ENCODE measurements at regions not wholly inside any gene's neighbourhood (a gene's known extent, or its start where the extent isn't known, plus 50 kb on each side); places are given as distances from the start of the nearest gene placed in this dataset.

DNA sequence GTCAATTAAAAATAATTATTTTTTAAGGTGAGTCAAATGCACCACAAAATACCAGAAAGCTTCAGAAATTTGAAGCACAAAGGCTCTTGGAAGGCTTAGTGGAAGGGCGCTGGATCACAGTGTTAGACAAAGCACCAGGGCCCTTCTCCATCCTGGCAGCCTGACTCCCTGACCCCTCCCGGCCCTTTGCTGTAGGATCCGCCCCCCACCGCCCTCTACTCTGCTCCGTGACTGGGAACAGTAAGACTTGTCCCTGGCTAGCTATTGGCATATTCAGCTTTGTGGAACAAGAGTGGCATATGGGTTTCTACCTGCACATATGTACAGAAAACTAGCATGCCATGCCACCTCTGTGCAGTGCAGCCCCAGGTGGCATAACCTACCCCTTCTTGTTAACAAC is 222.1 kb downstream of the SYK start:
- no peak for DNase-seq (ENCODE audit: low spot score)

DNA sequence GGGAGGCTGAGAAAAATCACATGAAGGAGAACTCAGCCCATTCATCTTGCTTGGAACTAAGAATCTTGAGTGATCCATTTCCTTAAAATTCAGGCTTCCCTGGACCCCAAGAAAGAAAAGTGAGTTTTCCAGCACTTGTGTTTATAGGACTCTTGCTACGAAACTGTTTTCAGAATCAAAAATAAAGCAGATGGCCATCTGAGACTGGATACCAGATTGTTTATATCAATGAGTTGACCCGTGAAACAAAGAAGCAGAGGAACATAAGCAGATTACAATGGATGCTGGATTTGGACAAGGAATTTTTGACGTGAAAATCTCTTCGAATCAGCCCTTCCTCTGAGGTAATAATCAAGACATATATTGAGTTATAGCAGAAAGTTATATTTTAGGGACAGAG is 223.2 kb downstream of the SYK start:
- no peak for DNase-seq (ENCODE audit: low spot score)

DNA sequence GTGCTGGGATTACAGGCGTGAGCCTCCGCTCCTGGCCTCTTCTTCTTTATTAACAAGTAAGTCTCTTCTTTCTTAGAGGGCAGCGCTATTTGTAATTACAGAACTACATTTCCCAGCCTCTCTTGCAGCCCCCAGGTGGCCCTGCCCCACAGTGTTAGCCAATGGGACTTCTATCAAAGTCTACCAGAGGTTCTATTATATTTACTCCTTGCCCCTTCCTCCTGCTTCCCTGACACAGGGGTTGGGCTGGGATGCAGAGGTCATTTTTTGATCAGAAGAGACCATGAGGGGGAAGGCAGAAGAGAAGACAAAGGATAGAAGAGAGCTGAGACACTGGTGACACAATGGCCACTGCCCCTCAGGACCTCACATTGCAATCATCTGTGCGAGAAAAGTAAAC is 224.2 kb downstream of the SYK start:
- no peak for DNase-seq (ENCODE audit: low spot score)

DNA sequence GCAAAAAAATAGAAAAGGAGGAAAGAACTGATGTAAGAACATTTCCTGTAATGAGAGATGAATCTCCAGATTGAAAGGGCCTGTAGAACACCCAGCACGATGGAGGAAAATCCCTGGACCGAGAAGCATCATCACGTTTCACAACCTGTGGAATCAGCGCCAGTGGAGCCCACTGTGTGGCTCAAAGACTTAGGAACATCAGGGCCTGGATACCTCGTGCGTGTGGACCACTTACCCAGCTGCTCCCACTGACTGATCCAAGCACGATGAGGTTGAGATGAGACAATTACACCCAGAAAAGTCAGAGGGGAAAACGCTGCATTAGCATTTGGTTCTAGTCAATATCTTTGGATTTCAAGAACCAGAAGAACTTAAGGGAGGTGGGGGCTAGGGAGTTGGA is 224.6 kb downstream of the SYK start:
- DNase-seq (ENCODE audit: low spot score): no peak

DNA sequence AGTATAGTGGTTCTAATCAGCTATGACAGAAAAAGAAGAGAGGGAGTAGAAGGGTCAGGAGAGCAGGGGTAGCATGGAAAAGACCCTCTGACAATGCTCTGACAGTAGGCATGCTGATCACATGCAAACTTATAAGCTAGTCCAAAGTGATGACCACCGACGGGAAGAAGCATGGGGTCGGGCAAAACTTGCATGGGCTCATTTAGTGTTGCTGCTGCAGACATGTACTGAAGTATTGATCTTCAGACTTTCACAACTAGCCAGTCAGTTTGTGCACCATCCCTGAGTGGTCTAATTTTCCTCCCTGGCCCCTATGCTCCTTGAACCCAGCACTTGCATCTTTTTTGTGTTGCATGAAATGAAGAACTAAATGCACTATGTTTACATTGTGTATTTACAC is 225.4 kb downstream of the SYK start:
- DNase-seq (ENCODE audit: low spot score): no peak

DNA sequence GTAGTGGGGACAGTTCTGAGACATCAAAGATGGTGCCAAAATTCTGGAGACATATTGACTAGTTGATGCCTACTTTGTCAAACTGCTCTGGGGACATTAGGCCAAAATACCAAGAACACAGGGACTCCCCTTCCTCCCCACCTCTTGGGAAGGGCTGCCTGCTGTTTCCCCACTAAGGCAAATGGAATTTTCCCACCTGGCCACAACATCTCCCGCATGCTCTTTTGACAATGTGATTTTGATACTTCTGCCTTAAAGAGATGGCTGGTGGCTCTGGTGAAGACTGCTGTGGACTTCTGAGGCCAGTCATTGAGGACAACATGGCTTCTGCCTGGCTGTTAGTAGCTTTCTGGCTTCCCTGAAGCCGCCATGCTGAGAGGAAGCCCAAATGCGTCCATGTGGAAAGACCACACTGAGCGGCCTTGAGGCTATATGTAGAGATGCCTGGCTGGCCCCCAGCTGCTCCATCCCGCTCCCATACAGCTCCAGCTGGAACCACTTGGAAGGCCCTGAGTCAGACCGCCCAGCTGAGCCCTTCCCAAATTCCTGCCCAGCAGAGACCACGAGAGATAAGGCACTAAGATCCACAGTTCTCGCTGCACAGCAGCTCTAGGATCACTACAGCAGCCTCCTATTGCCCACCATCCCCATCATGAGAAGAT is 226.7 kb downstream of the SYK start:
- DNase-seq (ENCODE audit: low spot score): no peak

DNA sequence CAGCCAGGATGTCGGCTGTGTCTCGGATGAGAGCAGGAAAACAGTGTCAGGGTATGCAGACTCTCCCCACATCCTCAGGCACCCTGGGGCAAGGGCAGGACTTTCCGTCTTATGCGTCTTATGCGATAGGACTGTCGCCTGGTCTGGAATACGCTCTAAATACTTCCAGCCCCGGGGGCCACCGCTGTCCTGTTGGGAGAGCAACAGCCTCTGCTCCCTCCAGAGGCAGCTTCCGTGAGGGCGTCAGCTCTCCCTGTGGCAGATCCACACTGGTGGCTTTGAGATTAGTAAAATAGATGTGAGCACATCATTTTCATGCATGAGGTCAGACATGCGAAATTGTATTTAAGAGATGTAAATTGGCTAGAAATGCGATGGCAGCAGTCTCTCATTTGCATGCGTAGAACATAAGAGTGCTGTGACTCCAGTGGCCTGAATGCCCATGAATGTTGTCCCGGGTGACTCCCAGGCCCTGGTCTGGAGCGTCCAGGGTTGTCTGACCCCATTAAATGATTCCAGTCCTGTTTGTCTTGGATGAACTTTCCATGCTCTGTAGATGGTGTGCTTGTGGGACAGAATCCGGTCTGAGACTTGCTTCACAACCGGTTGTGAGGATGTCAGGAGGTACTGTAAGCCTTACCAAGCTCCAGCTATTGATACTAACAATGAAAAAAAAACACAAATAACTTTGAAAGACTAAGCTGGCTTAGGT is 228.2 kb downstream of the SYK start:
- DNase-seq (ENCODE audit: low spot score): no peak

DNA sequence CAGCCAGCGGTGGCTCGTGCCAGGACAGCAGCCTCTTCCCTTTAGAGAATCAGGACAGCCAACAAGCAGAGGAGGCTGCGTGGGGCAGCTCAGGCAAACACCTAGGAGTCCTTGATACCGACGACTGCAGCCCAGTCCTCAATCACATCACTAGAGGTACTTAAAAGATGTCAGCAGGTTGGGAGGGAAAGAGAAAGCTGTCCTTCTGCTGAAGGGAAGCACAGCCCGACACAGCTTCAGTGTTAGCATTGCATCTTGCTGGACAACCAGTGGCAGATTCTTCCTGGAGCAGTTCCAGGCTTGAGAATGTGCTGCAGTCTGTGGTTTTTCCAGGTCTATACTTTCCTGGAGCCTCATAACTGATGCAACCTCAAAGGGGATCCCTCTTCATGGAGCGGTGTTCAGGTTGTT is 230.5 kb downstream of the SYK start:
- no peak for DNase-seq (ENCODE audit: low spot score)

DNA sequence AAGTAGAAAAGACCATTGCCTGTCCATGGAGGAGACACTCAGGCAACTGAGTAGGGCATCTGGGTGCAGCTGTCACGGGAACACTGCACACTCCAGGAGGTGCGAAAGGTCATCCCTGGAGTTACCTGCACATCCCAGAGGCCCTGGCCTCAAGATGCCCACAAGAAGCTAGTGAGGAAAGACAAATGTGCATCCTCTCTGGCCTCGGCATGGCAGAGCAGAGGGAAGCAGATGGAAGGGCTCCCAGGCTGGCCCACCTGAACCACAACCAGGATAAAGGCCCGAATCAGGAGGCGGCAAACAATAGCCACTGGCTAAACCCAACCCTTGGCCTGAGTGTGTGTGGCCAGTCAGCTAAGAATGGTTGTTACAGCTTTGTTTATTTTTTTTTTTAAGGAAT is 231.7 kb downstream of the SYK start:
- no peak for DNase-seq (ENCODE audit: low spot score)

DNA sequence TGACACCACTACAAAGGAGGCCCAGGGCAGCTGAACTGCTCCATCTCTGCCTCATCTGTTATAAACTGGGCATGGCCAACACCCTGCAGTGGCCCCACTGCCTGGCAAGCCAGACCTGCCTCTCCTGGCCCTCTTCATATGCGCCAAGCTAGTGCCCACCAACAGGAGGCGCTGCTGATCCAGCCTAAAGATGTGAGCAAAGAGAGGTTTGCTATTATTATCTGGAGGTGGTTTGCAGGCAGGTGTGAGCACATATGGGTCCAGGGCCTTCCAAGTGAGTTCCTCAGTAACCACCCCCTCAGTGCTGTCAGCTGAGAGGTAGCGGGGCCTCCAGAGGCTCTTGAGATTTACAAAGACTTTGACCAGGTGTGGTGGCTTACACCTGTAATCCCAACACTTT is 232.2 kb downstream of the SYK start:
- DNase-seq (ENCODE audit: low spot score): peak; percentile 47

DNA sequence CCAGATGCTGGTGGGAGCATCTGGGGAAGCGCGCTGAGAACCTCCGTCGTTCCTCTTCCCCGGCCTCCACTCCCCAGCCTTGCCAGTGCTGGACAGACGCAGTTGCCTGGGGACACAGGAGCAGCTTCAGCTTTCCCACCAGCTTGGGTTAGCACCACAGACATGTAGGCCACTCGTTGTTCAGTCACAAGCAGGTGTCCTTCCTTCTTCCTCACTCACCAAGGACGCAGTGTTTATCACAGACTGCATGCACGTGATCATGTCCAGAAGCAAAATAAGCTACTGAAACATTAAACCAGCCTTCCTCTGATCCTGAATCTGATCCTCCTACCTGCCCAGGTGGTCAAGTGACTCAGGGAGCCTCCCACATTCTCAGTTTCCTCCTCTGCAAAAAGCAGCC is 232.9 kb downstream of the SYK start:
- no peak for DNase-seq (ENCODE audit: low spot score)

DNA sequence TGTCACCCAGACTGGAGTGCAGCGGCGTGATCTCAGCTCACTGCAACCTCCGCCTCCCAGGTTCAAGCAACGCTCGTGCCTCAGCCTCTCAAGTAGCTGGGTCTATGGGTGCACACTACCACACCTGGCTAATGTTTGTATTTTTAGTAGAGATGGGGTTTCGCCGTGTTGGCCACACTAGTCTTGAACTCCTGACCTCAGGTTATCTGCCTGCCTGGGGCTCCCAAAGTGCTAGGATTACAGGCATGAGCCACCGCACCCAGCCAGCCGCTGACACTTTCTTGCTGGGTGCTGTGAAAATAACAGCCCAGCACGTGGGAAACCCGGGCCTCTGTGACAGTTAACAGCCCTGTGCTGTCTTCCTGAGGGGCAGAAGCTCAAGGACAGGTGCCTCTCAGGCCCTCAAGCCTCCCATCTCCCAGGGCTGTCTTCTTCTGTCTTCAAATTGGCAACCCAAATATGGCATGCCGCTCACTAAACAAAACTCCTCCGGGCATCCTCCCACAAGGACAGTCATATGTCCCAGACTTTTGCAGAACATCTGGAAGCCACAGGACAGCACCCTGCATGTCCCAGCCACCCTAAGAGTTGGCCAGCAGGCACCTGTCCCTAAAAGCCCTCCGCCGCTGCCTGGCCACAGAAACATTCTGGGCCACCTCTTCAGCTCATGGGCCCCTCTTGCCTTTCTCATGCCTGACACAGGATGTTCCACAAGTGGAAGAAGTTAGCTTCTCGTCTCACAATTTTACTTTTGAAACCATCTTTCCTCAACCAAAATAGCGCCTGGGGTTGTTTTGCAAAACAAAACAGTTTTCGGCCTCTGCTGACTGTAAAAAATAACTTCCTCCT is 233.6 kb downstream of the SYK start:
- DNase-seq (ENCODE audit: low spot score): no peak

DNA sequence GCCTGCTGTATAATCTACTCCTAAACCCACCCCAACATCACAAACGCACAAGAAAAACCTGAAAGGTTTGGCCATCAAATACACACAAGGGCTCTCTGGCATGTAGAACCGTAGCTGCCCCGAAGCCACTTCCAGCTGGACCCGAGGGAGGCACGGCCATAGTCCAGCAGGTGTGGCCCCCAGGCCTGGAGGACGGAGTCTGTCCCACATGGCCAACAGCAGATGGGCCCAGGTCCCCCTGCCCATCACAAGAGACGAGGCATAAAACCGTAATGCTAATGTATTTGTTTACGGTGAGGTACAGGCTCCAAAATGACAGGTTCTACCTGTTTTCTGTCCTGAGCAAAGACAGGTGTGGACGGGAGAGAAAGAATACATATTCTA is 234.2 kb downstream of the SYK start:
- no peak for DNase-seq (ENCODE audit: low spot score)

DNA sequence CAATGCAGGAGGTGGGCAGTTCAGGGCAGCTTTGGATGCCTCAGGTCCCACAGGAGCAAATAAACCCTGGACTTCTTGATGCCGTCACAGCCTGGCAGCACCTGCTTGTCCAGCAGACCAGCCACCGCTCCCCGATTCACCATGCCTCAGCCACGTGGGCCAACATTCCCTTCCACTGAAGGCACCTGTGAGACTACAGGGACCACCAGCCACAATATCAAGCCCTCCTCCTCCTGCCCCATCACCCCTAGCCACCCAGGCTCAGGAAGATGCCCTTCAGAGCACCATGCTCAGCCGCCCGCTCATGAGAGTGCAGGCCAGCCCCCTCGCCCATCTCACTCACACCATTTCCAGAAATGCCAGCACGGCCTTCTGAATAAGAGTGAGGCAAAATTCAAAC is 234.7 kb downstream of the SYK start:
- DNase-seq (ENCODE audit: low spot score): no peak

DNA sequence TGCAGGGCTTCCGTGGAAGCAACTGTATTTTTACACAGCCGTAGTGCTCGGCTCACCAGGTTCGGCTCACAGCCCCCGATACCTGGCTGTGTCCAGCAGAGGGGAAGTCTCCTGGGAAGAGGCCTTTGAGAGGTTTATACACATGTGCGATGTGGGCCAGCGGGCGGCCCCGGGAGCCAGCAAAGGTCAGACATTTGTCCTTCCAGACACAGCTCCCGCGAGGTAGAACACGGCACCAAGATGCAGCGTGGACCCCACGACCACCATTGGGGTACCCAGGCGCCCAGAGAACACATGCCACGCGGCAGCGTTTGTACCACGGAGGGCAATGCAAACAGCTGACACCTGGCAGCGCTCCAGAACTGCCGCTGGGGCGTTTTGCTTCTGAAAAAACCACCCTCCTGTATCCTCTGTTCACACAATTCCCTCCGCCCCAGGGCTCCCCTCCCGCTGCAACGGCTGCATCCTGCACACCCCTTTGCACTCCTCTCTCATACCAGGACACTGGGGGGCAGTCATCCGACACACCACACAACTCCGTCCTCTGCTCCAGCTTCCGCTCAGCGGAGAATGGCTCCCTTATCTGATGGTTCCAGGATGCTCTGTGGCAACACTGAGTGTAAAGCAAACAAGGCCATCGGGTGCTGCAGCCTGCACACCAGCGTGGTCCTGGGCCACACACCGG is 235.3 kb downstream of the SYK start:
- DNase-seq (ENCODE audit: low spot score): peak; percentile 71

DNA sequence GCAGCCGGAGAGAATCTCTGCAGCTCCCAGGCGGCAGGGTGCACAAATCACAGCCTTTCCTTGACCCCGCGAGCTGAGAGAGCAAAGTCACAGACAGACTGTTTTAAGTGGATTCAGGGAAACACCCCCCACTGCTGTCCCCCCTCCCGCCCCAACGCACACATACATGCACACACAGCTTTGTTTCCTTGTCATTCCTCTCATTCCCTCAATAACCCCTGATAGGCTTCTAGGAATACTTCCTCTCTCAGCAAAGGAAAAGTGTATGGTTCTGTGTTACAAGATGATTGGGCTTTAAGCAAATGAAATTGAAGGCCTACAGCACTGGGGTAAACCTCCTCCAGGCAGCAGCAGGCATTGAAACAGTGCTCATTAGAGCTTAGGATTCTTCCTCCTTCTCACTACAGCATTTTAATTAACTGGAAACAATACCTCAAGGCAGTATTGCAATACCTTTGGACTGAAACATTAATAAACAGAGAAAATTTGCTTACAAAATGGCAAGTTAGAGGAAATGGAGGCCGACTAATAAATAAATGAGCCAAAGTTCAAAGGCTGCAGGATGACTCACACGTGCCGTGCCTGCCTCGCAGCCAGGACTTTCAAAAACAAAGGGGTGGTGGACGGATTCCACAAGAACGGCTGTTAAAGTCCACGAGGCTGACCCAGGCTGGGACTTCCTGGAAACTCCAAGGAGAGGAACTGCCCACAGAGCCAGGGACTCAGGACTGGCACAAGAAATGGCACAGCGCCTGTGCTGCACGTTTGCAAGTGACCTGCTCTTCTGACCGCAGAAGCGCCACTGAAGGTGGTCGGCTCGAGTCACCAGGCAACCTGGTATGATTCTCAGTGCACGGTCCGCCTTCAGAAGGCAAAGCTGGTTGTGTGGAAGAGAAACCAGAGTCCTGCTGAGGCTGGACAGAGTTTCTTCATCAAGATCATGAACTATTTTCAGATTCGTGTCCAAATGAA is 236.2 kb downstream of the SYK start:
- DNase-seq (ENCODE audit: low spot score): no peak

DNA sequence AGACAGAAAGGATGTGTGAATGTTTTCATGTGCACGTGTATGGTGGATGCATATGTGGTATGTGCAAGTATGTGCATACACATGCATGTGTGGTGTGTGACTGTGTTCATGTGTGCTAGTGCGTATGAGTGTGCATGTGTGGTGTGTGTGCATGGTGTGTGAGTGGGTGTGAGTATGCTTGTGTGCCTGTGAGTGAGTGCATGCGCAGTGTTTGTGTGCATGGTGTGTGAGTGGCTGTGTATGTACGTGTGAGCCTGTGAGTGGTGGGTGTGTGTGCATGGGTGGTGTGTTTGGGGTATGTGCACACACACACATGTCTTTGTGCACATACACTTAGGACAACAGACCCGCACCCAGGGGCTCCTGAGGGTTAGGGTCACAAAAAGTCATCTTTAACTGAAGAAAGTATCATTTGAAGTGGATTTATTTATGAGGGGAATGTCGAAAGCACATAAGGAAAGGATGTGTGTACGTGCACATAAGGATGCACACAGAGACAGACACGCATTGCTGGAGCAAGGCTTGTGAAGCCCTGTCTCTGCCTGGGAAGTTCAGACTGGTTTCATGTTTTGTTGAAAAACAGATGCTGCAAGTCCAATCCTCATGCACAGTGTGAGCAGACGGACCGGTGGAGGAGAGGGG is 237.0 kb downstream of the SYK start:
- no peak for DNase-seq (ENCODE audit: low spot score)

DNA sequence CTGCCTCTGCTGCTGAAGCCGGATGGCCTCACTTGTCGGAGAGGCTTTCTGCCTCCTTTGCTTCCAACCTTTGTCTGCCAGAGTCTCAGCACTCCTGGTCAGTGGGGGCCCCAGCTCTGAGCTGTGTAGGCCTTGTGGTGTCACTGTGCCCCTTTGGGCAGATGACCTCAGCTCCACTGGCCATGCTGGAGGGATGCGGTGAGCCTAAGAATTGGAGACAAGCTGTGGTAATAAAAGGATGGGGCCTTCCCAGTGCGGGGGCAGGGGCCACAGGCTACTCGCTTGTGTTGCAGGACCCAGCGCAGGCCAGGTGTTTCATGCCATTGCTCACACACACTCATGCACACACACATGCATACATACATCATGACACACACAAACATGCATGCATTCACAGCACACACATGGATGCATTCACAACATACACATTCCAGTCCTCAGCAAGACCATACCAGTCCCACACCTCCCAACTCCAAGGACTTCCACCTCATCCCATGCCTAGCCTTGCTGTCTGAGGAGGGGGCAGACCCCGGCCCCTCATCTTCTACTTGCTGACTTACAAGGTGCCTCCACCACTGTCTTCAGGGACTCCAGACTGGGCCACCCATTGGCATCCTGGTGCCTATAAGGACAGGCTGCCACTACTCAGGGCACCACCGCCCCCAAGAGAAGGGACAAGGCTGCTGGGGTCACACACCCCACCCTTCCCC is 237.7 kb downstream of the SYK start:
- DNase-seq (ENCODE audit: low spot score): no peak

DNA sequence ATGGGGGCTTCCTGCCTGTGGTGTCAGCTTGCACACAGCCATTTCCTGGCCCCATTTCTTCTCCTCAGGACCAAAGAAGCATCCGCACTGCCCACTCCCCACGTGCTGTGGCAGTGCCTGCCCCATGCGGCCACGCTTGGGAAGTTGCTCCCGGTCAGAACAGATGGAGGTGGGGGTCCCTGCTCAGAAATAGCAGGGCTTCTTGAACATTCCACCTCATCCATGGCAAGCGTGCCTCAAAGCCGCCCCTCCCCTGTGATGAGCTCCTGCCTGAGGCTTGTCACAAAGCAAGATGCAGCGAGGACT is 238.2 kb downstream of the SYK start:
- DNase-seq (ENCODE audit: low spot score): no peak

All from iPS-NIHi11 (cell line).